ENCODE measurements at regions not wholly inside any gene's neighbourhood (a gene's known extent, or its start where the extent isn't known, plus 50 kb on each side); places are given as distances from the start of the nearest gene placed in this dataset.

GRCh38 chr18:39872651-39873050 is 2082.4 kb upstream of the PIK3C3 start:
- Mint-ChIP-seq H3K27me3 (ENCODE audit: low read depth) (no peaks in the 10 kb centered on the region), H3K36me3 (ENCODE audit: low read depth) (no peaks in the 10 kb centered on the region), H3K9me3 (peaks cover 3% of the 10 kb centered on the region), H3K4me3 (no peak overlapping the region), H3K27ac (no peak overlapping the region), H3K4me1 (ENCODE audit: low read depth) (no peaks in the 10 kb centered on the region)

GRCh38 chr18:39871961-39872360 is 2083.1 kb upstream of the PIK3C3 start:
- no peak overlapping the region for H3K27ac Mint-ChIP-seq
- H3K36me3 Mint-ChIP-seq (ENCODE audit: low read depth) = no peaks in the 10 kb centered on the region
- H3K4me3 Mint-ChIP-seq = no peak overlapping the region

GRCh38 chr18:39870591-39870990 is 2084.4 kb upstream of the PIK3C3 start:
- Mint-ChIP-seq H3K4me1 (ENCODE audit: low read depth) (no peaks in the 10 kb centered on the region), H3K27ac (no peak overlapping the region), H3K36me3 (ENCODE audit: low read depth) (no peaks in the 10 kb centered on the region), H3K27me3 (ENCODE audit: low read depth) (no peaks in the 10 kb centered on the region), H3K9me3 (peaks cover 3% of the 10 kb centered on the region), H3K4me3 (no peak overlapping the region)

More at GRCh38 chr18:39871961-39872360, 2083.1 kb upstream of the PIK3C3 start:
- H3K4me1 Mint-ChIP-seq (ENCODE audit: low read depth) = no peaks in the 10 kb centered on the region
- H3K9me3 Mint-ChIP-seq = peaks cover 3% of the 10 kb centered on the region
- H3K27me3 Mint-ChIP-seq (ENCODE audit: low read depth) = no peaks in the 10 kb centered on the region

GRCh38 chr18:39863916-39864315 is 2091.1 kb upstream of the PIK3C3 start:
- Mint-ChIP-seq H3K27ac (no peak overlapping the region), H3K27me3 (ENCODE audit: low read depth) (no peaks in the 10 kb centered on the region), H3K4me1 (ENCODE audit: low read depth) (no peaks in the 10 kb centered on the region)

DNA sequence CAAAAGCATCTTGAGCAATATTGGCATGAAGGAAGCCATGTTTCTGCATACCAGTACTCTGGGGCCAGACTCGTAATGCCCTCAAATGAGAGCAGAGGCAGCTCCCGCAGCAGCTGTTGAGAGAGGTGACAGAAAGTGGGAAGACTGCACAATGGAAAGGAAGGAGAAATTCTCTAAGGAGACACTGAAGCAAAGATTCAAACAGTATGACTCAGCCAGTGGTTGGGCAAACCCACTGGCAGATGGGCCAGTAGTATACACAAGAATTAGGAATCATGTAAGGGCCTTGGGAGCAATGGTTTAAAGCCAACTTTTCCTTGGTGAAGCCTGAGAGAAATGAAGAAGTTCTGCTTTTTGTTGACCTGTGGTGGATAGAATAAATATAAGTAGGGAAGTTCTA is 2092.7 kb upstream of the PIK3C3 start:
- no peak overlapping the region for H3K27ac Mint-ChIP-seq
- no peaks in the 10 kb centered on the region for H3K27me3 Mint-ChIP-seq (ENCODE audit: low read depth)
- H3K4me1 Mint-ChIP-seq (ENCODE audit: low read depth) = no peaks in the 10 kb centered on the region
- H3K36me3 Mint-ChIP-seq (ENCODE audit: low read depth) = no peaks in the 10 kb centered on the region
- no peak overlapping the region for H3K4me3 Mint-ChIP-seq
- H3K9me3 Mint-ChIP-seq = no peaks in the 10 kb centered on the region

More at GRCh38 chr18:39863916-39864315, 2091.1 kb upstream of the PIK3C3 start:
- no peaks in the 10 kb centered on the region for H3K9me3 Mint-ChIP-seq
- H3K36me3 Mint-ChIP-seq (ENCODE audit: low read depth) = no peaks in the 10 kb centered on the region
- H3K4me3 Mint-ChIP-seq = no peak overlapping the region

DNA sequence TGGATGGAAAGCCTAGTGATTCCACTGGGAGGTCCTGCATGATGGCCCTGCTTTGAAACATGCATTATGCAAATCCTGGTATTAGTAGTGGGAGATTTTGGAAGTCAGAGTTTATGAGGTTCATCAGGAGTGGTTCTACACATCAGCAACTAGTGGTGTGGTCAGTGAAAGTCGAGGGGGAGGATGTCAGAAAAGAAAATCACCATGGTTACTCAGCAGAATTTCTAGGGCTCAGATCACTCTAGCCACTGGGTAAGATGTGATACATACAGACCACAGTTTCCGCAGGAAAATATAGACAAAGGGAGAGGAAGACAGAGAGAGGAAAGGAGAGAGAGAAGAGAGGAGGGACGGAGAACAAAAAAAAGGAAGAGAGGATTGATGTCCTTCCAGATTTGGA is 2100.7 kb upstream of the PIK3C3 start:
- no peak overlapping the region for H3K4me3 Mint-ChIP-seq
- no peaks in the 10 kb centered on the region for H3K4me1 Mint-ChIP-seq (ENCODE audit: low read depth)
- H3K36me3 Mint-ChIP-seq (ENCODE audit: low read depth) = no peaks in the 10 kb centered on the region
- no peak overlapping the region for H3K27ac Mint-ChIP-seq
- peaks cover 3% of the 10 kb centered on the region for H3K9me3 Mint-ChIP-seq
- H3K27me3 Mint-ChIP-seq (ENCODE audit: low read depth) = no peaks in the 10 kb centered on the region

DNA sequence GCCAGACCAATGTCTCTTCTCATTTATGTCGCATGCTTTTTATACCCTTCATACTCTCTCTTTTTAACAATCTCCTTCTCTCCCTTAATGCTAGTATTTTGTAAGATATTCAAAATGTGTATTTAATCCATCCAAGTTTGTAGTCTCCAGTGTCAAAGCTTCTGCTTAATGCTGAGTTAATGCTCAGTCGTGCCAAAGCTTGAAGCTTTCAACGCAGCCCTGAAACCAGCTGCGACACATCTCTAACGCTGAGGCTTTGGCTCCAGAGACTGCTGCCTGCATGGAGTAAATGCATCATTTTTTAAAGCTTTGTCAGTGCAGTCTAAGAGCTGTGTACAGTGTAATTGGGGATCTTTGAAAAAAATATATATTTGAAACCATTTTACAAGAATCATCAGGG is 2108.8 kb upstream of the PIK3C3 start:
- H3K27ac Mint-ChIP-seq = no peak overlapping the region
- peaks cover 11% of the 10 kb centered on the region for H3K27me3 Mint-ChIP-seq (ENCODE audit: low read depth)
- peaks cover 1% of the 10 kb centered on the region for H3K9me3 Mint-ChIP-seq
- H3K4me1 Mint-ChIP-seq (ENCODE audit: low read depth) = no peaks in the 10 kb centered on the region
- H3K4me3 Mint-ChIP-seq = no peak overlapping the region
- no peaks in the 10 kb centered on the region for H3K36me3 Mint-ChIP-seq (ENCODE audit: low read depth)

- H3K36me3 Mint-ChIP-seq (ENCODE audit: low read depth) = no peaks in the 10 kb centered on the region
- no peak overlapping the region for H3K27ac Mint-ChIP-seq
- no peak overlapping the region for H3K4me3 Mint-ChIP-seq
- H3K27me3 Mint-ChIP-seq (ENCODE audit: low read depth) = peaks cover 14% of the 10 kb centered on the region
- no peaks in the 10 kb centered on the region for H3K4me1 Mint-ChIP-seq (ENCODE audit: low read depth)
- no peaks in the 10 kb centered on the region for H3K9me3 Mint-ChIP-seq
Measured at GRCh38 chr18:39845631-39846030, 2109.4 kb upstream of the PIK3C3 start.

DNA sequence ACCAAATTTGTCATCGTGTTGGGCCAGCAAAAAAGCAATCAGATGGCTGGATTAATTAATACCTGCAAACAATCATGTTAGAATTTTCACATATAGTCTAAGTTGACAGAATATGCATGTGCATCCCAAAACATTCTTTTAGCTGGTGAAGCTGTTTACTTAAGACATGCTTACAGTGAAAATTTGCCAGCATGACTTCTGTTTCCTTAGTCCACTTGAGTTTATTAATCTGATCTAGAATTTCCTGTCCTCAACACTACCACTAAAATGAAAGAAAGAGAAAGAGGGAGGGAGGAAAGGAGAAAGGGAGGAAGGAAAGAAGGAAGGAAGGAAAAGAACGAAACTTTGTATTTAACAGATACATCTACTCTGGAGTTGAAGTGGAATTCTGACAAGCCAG is 2109.9 kb upstream of the PIK3C3 start:
- Mint-ChIP-seq H3K4me3 (no peak overlapping the region), H3K27me3 (ENCODE audit: low read depth) (peaks cover 14% of the 10 kb centered on the region), H3K4me1 (ENCODE audit: low read depth) (no peaks in the 10 kb centered on the region)

GRCh38 chr18:39843546-39843945 is 2111.5 kb upstream of the PIK3C3 start:
- H3K36me3 Mint-ChIP-seq (ENCODE audit: low read depth) = no peaks in the 10 kb centered on the region
- H3K4me3 Mint-ChIP-seq = no peak overlapping the region
- no peak overlapping the region for H3K27ac Mint-ChIP-seq
- peaks cover 14% of the 10 kb centered on the region for H3K27me3 Mint-ChIP-seq (ENCODE audit: low read depth)
- no peaks in the 10 kb centered on the region for H3K9me3 Mint-ChIP-seq
- no peaks in the 10 kb centered on the region for H3K4me1 Mint-ChIP-seq (ENCODE audit: low read depth)

More for the DNA sequence above, 2109.9 kb upstream of the PIK3C3 start:
- H3K9me3 Mint-ChIP-seq = no peaks in the 10 kb centered on the region
- H3K36me3 Mint-ChIP-seq (ENCODE audit: low read depth) = no peaks in the 10 kb centered on the region
- no peak overlapping the region for H3K27ac Mint-ChIP-seq

GRCh38 chr18:39842366-39842914 is 2112.6 kb upstream of the PIK3C3 start:
- H3K36me3 Mint-ChIP-seq (ENCODE audit: low read depth) = no peaks in the 10 kb centered on the region
- no peak overlapping the region for H3K27ac Mint-ChIP-seq
- no peak overlapping the region for H3K4me3 Mint-ChIP-seq
- no peaks in the 10 kb centered on the region for H3K9me3 Mint-ChIP-seq
- no peaks in the 10 kb centered on the region for H3K4me1 Mint-ChIP-seq (ENCODE audit: low read depth)
- peaks cover 14% of the 10 kb centered on the region for H3K27me3 Mint-ChIP-seq (ENCODE audit: low read depth)

DNA sequence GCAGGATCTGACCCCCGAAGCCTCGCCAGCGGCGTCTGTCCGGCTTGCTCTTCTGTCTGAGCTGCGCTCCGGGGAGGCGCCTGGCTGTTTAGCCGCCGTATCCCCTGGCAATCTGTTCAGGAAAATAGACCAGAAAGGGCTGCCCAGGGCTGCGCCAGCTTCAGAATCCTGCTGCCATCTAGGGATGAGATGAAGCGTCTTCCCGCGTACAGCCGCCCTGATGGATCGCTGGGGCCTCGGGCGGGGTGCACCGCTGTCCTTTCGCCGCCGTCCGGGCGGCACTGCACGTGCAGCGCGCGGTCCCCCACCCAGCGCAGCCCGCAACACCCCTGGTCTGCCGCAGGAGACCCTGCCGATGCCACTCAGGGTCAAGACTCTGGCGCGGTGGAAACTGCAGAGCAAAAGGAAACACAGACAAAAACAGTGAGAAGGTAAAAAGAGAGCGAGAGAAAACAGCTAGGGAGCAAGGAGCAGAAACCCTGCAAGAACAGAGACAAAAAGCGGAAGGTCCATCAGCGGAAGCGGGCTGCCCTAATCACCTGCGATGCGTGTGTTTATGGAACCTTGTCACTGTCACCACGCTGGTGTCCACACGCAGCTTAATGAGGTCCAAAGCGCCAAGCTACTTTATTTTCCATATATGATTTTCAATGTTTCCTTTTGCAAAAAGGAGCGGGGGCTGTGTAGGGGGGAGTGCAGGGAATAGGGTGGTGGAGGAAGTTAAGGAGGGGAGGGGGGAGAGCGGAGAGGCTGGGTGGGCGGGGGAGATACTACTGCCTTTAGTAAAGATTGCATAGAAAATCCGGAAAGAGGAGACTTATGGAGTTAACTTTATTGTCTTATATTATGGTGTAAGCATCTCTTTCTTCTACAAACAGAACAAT is 2113.3 kb upstream of the PIK3C3 start:
- Mint-ChIP-seq H3K27me3 (ENCODE audit: low read depth) (peaks cover 14% of the 10 kb centered on the region), H3K4me3 (no peak overlapping the region), H3K9me3 (no peaks in the 10 kb centered on the region), H3K36me3 (ENCODE audit: low read depth) (no peaks in the 10 kb centered on the region), H3K27ac (no peak overlapping the region), H3K4me1 (ENCODE audit: low read depth) (no peaks in the 10 kb centered on the region)

DNA sequence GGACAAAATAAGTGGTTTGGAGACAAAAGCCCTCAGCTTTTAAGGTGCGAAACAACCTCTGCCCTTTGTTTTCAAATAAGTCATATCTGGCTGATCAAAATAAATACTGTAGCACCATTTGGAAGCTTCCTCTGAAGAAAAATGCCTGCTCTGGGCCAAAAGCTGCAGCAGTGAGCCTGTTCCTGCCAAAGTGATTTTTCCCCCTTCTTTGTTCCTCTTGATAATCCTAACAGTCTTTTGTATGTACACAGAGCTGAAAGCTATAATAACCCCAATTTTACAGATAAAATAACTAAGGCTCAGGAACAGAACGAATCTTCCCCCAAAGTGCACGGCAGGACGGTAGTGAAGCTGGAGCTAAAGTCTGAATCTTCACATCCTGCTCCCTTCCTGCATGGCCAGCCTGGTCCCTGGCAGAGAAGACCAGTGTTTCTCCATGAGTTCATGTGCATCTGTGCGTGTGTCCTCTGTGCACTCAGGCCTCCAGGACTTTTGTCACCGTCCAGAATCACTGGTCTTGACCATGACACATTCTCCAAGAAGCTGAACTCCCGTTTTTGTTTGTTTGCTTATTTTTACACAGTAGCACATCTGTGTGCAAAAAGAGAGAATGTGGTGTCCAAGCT is 2114.1 kb upstream of the PIK3C3 start:
- Mint-ChIP-seq H3K27me3 (ENCODE audit: low read depth) (peaks cover 14% of the 10 kb centered on the region), H3K4me1 (ENCODE audit: low read depth) (no peaks in the 10 kb centered on the region), H3K9me3 (no peaks in the 10 kb centered on the region), H3K36me3 (ENCODE audit: low read depth) (no peaks in the 10 kb centered on the region), H3K4me3 (no peak overlapping the region), H3K27ac (no peak overlapping the region)

DNA sequence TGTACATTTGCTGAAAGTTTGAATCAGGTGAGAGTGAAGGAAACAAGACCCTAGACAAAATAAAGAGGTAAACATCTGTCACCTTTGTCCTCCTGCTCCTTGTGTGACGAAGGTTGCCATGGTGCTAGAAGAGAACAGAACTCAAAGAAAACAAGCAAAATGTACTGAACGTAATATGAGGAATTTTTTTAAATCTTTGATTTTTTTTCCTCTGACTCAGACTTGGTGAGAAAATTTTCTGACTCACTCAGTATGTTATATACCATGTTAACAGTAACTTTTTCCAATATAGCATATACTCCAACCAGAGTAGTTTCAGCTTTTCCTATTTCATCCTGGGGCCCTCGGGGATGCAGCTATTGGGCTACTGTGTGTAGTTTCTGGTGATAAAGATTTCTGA is 2114.6 kb upstream of the PIK3C3 start:
- Mint-ChIP-seq H3K27me3 (ENCODE audit: low read depth) (peaks cover 14% of the 10 kb centered on the region), H3K4me1 (ENCODE audit: low read depth) (no peaks in the 10 kb centered on the region), H3K27ac (no peak overlapping the region), H3K4me3 (no peak overlapping the region), H3K36me3 (ENCODE audit: low read depth) (no peaks in the 10 kb centered on the region), H3K9me3 (no peaks in the 10 kb centered on the region)

DNA sequence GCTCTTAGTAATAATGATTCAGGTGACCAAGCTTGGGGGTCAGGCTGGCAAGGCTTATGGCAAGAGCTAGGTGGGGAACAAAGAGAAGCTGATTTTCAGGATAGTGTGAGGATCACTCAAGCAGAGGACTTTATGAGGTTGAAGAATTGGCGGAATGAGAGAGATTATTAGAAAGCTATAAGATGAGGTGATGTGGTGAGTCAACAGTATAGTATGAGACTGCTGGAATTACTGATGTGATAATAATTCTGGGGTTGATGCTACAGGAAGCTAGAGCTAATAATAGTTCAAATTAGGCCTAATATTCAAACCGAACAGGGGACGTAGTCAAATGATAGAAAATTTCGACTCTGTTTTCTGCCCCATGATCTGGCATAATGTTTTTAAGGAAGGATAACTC is 2115.3 kb upstream of the PIK3C3 start:
- peaks cover 14% of the 10 kb centered on the region for H3K27me3 Mint-ChIP-seq (ENCODE audit: low read depth)
- no peaks in the 10 kb centered on the region for H3K4me1 Mint-ChIP-seq (ENCODE audit: low read depth)
- no peaks in the 10 kb centered on the region for H3K36me3 Mint-ChIP-seq (ENCODE audit: low read depth)
- H3K9me3 Mint-ChIP-seq = no peaks in the 10 kb centered on the region
- no peak overlapping the region for H3K27ac Mint-ChIP-seq
- H3K4me3 Mint-ChIP-seq = no peak overlapping the region

Data from T-helper 1 cell treated with Interleukin-12 subunit alpha and Interleukin-12 subunit beta and Interleukin-4 antibody, amounts not matched to agents 30 μg/mL and 1 μg/mL, for 36 hours (primary cell).